Brain microvascular endothelial cell (primary cell): ENCODE measurements at regions not wholly inside any gene's neighbourhood (a gene's known extent, or its start where the extent isn't known, plus 50 kb on each side); places are given as distances from the start of the nearest gene placed in this dataset.
"Not testable (repeated sequence)": the region's sequence is repeated elsewhere in the genome, so short reads cannot be mapped to it uniquely, and the experiment has no call there.

Experiments used
- DNase-seq: peaks from one replicate; pipeline ENCODE4 v3.0.0-alpha.2; 2020
- H3K27ac ChIP-seq: fragments of 250-450 bp; sonication (Bioruptor Pico); 2 replicates; pipeline ENCODE4 v1.5.1; 2020; ENCODE audit warnings: mild to moderate bottlenecking, moderate library complexity
- H3K27me3 ChIP-seq: fragments of 250-450 bp; sonication (Bioruptor Pico); replicated peaks from 2 replicates; pipeline ENCODE4 v1.5.1; 2020; ENCODE audit warnings: mild to moderate bottlenecking
- H3K36me3 ChIP-seq: fragments of 250-450 bp; sonication (Bioruptor Pico); replicated peaks from 2 replicates; pipeline ENCODE4 v1.5.1; 2020; ENCODE audit warnings: mild to moderate bottlenecking
- H3K4me3 ChIP-seq: 2 replicates; pipeline ENCODE4 v1.5.1; 2011; ENCODE audit warnings: low read depth, mild to moderate bottlenecking, control low read depth, low read length, moderate library complexity
- in situ Hi-C: cut with HindIII; loops from 2 replicates; pipeline ENCODE4 v1.10.0; 2017; ENCODE audit warnings: low sequenced_read_pairs, low pct_ligation_motif_present
- TF ChIP-seq, protein P1 (sequence below): IDR thresholded peaks from 2 replicates; pipeline ENCODE4 v1.5.1; 2011; ENCODE audit warnings: low read depth, mild to moderate bottlenecking, moderate library complexity, low read length, control low read depth, inconsistent platforms; ENCODE audit errors: missing control alignments

- Histone ChIP-seq H3K27ac (no peak overlapping the region), H3K27me3 (no peaks in the 10 kb centered on the region), H3K36me3 (no peaks in the 10 kb centered on the region), H3K4me3 (no peak overlapping the region)
- no peak for DNase-seq
- TF ChIP-seq, protein P1, sequence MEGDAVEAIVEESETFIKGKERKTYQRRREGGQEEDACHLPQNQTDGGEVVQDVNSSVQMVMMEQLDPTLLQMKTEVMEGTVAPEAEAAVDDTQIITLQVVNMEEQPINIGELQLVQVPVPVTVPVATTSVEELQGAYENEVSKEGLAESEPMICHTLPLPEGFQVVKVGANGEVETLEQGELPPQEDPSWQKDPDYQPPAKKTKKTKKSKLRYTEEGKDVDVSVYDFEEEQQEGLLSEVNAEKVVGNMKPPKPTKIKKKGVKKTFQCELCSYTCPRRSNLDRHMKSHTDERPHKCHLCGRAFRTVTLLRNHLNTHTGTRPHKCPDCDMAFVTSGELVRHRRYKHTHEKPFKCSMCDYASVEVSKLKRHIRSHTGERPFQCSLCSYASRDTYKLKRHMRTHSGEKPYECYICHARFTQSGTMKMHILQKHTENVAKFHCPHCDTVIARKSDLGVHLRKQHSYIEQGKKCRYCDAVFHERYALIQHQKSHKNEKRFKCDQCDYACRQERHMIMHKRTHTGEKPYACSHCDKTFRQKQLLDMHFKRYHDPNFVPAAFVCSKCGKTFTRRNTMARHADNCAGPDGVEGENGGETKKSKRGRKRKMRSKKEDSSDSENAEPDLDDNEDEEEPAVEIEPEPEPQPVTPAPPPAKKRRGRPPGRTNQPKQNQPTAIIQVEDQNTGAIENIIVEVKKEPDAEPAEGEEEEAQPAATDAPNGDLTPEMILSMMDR, result no peak
- in situ Hi-C loops, result loop anchor here (25.0 kb wide), 1 partner anchor 125 kb away; no protein-coding TSS in a partner anchor
Measured at GRCh38 chr2:215787025-215787424, 226.3 kb downstream of the MREG start.

DNA sequence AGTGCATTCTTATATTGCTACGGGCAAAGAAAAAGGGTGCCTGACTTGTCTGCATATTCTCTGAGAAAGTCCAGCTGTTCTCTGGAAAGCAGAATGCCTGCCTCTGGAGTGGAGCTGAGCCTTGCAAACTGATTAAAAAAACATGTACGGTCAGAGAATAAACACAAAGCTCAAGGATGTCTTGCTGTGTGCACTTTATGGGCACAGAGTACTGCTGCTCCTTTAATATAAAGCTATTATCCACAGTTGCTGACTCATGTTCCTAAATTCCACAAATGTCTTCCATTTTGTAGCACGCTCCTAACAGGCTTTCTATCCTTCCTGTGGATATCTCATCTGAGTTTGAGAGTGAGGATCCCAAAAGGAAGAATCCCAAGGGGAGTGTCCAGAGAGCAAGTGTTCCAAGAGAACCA is 229.0 kb downstream of the MREG start:
- Histone ChIP-seq H3K36me3 (no peaks in the 10 kb centered on the region), H3K4me3 (no peak overlapping the region), H3K27me3 (no peaks in the 10 kb centered on the region), H3K27ac (peak overlapping the region; percentile 78)
- TF ChIP-seq, protein P1, result no peak
- peak; percentile 52 for DNase-seq
- in situ Hi-C loops, result loop anchor here (25.0 kb wide), 1 partner anchor 128 kb away; no protein-coding TSS in a partner anchor

DNA sequence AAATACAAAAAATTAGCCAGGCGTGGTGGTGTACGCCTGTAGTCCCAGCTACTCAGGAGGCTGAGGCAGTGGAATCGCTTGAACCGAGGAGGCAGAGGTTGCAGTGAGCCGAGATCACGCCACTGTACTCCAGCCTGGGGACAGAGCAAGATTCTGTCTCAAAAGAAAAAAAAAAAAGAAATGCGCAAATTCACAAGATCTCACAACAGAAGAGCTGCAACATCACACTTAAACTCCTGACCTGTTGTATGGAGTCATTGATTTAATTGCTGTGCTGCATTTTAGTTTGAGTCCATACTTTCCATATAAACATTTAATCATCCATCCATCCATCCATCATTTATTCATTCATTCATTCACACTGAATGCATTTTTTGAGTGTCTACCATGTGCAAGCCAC is 229.7 kb downstream of the MREG start:
- H3K27ac ChIP-seq, result peak overlapping the region; percentile 78
- not testable (repeated sequence) for DNase-seq

GRCh38 chr2:215782965-215783364 is 230.4 kb downstream of the MREG start:
- DNase-seq, result no peak
- H3K27me3 ChIP-seq, result no peaks in the 10 kb centered on the region
- in situ Hi-C loops, result loop anchor here (25.0 kb wide), 1 partner anchor 129 kb away; no protein-coding TSS in a partner anchor

More for the DNA sequence above, 229.7 kb downstream of the MREG start:
- not testable (repeated sequence) for H3K36me3 ChIP-seq, H3K4me3 ChIP-seq, H3K27me3 ChIP-seq
- in situ Hi-C loops, result loop anchor here (25.0 kb wide), 1 partner anchor 129 kb away; no protein-coding TSS in a partner anchor

GRCh38 chr2:215782295-215782694 is 231.1 kb downstream of the MREG start:
- no peaks in the 10 kb centered on the region for H3K36me3 ChIP-seq
- DNase-seq, result no peak
- H3K4me3 ChIP-seq, result no peak overlapping the region
- no peak overlapping the region for H3K27ac ChIP-seq
- H3K27me3 ChIP-seq, result no peaks in the 10 kb centered on the region
- in situ Hi-C loops, result loop anchor here (25.0 kb wide), 1 partner anchor 130 kb away; no protein-coding TSS in a partner anchor
- TF ChIP-seq, protein P1, result no peak

More at GRCh38 chr2:215782965-215783364, 230.4 kb downstream of the MREG start:
- Histone ChIP-seq H3K36me3 (no peaks in the 10 kb centered on the region), H3K4me3 (no peak overlapping the region), H3K27ac (no peak overlapping the region)
- TF ChIP-seq, protein P1, result no peak

DNA sequence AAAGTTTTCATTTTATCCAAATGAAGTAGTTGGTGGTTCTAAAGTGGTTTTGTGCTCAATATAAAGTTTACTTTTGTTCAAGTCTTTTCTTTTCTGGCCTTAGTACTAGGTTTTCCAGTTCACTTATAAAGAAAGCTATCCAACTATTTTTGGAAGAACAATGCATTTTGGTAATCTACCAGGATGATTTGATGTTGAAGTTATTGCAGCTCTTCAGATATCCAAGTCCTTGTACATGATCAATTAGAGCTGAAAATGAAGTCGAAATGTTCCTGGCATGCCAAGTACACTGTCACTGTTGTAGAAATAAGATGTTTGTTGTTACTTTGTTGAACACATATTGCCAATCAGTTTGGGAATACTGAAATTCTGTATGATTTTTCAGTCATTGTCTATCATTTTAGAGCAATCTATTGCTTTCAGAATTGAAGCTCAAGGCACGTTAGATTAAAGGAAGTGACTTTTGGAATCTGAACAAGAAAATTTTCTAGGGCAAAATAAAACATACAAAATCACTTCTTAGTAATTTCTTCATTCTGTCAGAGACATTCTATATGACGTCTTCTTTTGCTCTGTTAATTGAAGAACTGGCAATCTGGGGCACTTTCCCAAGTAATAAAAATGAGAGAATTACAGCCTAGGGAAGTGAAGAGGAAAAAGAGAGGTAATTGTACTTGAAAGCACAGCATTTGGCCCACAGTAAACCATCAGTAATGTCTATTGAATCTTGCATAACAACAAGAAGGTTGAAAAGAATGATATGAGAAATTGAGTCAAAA is 232.3 kb downstream of the MREG start:
- TF ChIP-seq, protein P1, result no peak
- no peak for DNase-seq
- Histone ChIP-seq H3K27me3 (no peaks in the 10 kb centered on the region), H3K27ac (no peak overlapping the region), H3K4me3 (no peak overlapping the region), H3K36me3 (no peaks in the 10 kb centered on the region)
- in situ Hi-C loops, result loop anchor here (25.0 kb wide), 1 partner anchor 131 kb away; no protein-coding TSS in a partner anchor
